ENCODE measurements at regions not wholly inside any gene's neighbourhood (a gene's known extent, or its start where the extent isn't known, plus 50 kb on each side); places are given as distances from the start of the nearest gene placed in this dataset.

- peak overlapping the region; percentile 77 to 93 for H3K4me3 Mint-ChIP-seq
- H2BK12ac ChIP-seq (ENCODE audit: insufficient read length, low read depth, low read length), result no peak overlapping the region
Measured at GRCh38 chr9:33676746-33677505, 118.4 kb upstream of the PRSS3 start.

More at GRCh38 chr9:33676746-33677505, 118.4 kb upstream of the PRSS3 start:
- H3K4me1 Mint-ChIP-seq, result peaks cover 13 to 16% of the 10 kb centered on the region in 2 experiments
- peak overlapping the region; percentile 51 for H3K9ac ChIP-seq (ENCODE audit: extremely low read depth, insufficient read length, low read length)
- H3K27me3 Mint-ChIP-seq (ENCODE audit: low read depth), result peaks cover 10% of the 10 kb centered on the region
- H4K8ac ChIP-seq (replicated peaks; ENCODE audit: insufficient read length, low read depth, low read length), result no peak overlapping the region
- no peak overlapping the region for H2BK5ac ChIP-seq (ENCODE audit: insufficient read length, low read length)
- TF ChIP-seq CTCF (conservative IDR thresholded peaks at IDR 0.05), result no peak
- H3K9me3 ChIP-seq (ENCODE audit: control insufficient read depth, low read depth, low read length), result no peaks in the 10 kb centered on the region
- H2AFZ ChIP-seq (ENCODE audit: low read length), result peak overlapping the region; percentile 87
- no peak overlapping the region for H3K18ac ChIP-seq (ENCODE audit: insufficient read length, low read depth, low read length)
- no peaks in the 10 kb centered on the region for H3K79me1 ChIP-seq (ENCODE audit: insufficient read depth, low read depth, low read length, poor library complexity, severe bottlenecking)
- H3K56ac ChIP-seq (ENCODE audit: insufficient read length, low read depth, low read length), result no peak overlapping the region
- no peaks in the 10 kb centered on the region for H3K36me3 Mint-ChIP-seq (ENCODE audit: insufficient read depth in 1 of 3, low read depth in 3 of 3)
- no peaks in the 10 kb centered on the region for H3K79me2 ChIP-seq (ENCODE audit: insufficient read depth, low read length)
- no peak overlapping the region for H3K27ac ChIP-seq (ENCODE audit: insufficient read length, low read depth, low read length)
- H4K5ac ChIP-seq (ENCODE audit: insufficient read length, low read depth, low read length), result no peak overlapping the region
- H3K4me1 ChIP-seq (ENCODE audit: insufficient read depth, low read length), result no peaks in the 10 kb centered on the region
- H3K14ac ChIP-seq (ENCODE audit: insufficient read depth, low read length), result peak overlapping the region; percentile 73
- H4K20me1 ChIP-seq (ENCODE audit: control insufficient read depth, insufficient read depth, insufficient read length), result no peaks in the 10 kb centered on the region
- peak overlapping the region; percentile 74 for H3K4me2 ChIP-seq (ENCODE audit: insufficient read depth, insufficient read length, low read length)
- H2AK5ac ChIP-seq (ENCODE audit: insufficient read length, low read length), result no peak overlapping the region
- WGBS (ENCODE audit: extremely low coverage, insufficient read length, low lambda C conversion rate), result no CpG with 5 or more reads among the region's 78 CpGs
- DNase-seq, result peak; percentile 63
- H4K91ac ChIP-seq (ENCODE audit: insufficient read length, low read depth, low read length), result no peak overlapping the region
- H3K9me3 Mint-ChIP-seq, result peaks cover under 1 to 3% of the 10 kb centered on the region in 2 experiments; a peak in 3 of 5 replicates
- H3K23me2 ChIP-seq (ENCODE audit: insufficient read length, low read depth, low read length, poor library complexity, severe bottlenecking), result no peaks in the 10 kb centered on the region
- no peak overlapping the region for H3T11ph ChIP-seq (ENCODE audit: low read length)
- H3K27ac Mint-ChIP-seq, result peak overlapping the region; percentile 78 to 96 (median 93)
- H3K4ac ChIP-seq (ENCODE audit: low read depth, low read length), result no peak overlapping the region
- H2BK120ac ChIP-seq (ENCODE audit: low read depth, low read length, poor library complexity, severe bottlenecking), result no peak overlapping the region
- H3K27me3 ChIP-seq (ENCODE audit: insufficient read depth, low read length), result no peaks in the 10 kb centered on the region
- H2BK20ac ChIP-seq (ENCODE audit: low read depth, low read length, poor library complexity, severe bottlenecking), result no peak overlapping the region
- no peak overlapping the region for H2BK15ac ChIP-seq (ENCODE audit: low read depth, low read length)
- no peak overlapping the region for H3K23ac ChIP-seq (ENCODE audit: insufficient read length, low read depth, low read length)
